ENCODE measurements at regions not wholly inside any gene's neighbourhood (a gene's known extent, or its start where the extent isn't known, plus 50 kb on each side); places are given as distances from the start of the nearest gene placed in this dataset.

DNA sequence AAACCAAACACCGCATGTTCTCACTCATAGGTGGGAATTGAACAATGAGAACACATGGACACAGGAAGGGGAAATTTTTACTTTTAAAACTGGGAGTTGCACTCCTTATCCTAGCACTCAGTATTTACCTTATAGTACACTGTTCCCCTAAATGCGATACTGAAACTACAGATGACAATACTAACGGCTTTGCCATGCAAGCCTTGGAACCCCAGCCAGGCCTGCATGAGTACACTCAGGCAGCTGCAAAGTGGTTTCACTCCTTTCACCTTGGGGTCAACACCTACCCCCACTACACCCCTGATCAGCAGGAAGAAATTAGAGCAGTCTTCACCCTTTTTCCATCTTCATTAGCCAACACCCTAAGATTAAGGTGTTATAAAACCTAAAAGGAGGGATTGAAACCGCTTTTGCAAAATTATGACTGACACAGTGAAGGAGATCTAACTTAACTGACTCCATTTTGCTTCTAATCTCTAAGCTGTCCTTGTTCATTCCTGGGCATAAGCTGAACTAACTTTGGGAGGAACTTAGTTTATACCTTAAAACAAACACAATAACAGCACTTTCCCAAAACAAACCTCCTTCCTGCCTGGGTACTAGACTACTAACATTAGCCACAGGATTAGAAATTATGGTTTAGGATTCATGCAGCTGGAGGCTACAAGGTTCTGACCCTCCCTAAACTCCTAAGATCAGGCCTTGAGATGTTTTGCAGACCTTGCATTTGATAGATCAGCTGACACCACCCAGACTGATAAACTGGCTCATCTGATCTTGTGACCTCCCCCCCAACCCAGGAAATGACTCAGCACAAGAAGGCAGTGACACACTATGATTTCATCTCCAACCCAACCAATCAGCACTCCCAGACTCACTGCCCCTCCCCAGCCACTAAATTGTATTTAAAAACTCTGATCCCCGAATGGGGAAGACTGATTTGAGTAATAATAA is 452.1 kb upstream of the PPP2R3A start:
- H3K27me3 Mint-ChIP-seq, result no peaks in the 10 kb centered on the region
- no peaks in the 10 kb centered on the region for H3K36me3 Mint-ChIP-seq (ENCODE audit: low read depth)
- DNase-seq, result peak; percentile 54
- H3K9me3 Mint-ChIP-seq, result peaks cover 11% of the 10 kb centered on the region
- intact Hi-C loops (cut with micrococcal nuclease), result no loop called here
- no peak overlapping the region for H3K27ac Mint-ChIP-seq
- no peaks in the 10 kb centered on the region for H3K4me1 Mint-ChIP-seq
- H3K4me3 Mint-ChIP-seq, result no peak overlapping the region

DNA sequence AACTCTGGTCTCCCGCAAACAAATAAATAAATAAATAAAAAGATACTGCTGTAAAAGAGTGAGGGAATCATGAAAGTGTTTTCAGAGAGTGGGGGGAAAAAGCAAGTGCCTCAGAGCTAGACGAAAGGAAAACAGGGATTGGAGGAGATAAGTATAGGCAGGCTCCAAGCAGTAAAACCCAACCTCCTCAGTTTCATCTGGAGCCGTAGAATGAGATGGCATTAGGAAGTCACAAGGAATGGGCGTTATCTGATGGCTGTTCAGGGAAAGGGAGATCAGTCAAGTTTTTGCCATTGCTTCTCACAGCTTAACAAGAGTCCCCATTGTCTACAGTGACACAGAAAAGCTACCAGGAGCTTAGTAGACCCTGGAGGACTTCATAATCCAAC is 451.5 kb upstream of the PPP2R3A start:
- no peaks in the 10 kb centered on the region for H3K4me1 Mint-ChIP-seq
- no peak overlapping the region for H3K27ac Mint-ChIP-seq
- no peak overlapping the region for H3K4me3 Mint-ChIP-seq
- no peaks in the 10 kb centered on the region for H3K27me3 Mint-ChIP-seq
- no peaks in the 10 kb centered on the region for H3K36me3 Mint-ChIP-seq (ENCODE audit: low read depth)
- intact Hi-C loops (cut with micrococcal nuclease), result no loop called here
- H3K9me3 Mint-ChIP-seq, result peaks cover 7% of the 10 kb centered on the region
- DNase-seq, result no peak

- no peak overlapping the region for H3K27ac Mint-ChIP-seq
- H3K36me3 Mint-ChIP-seq (ENCODE audit: low read depth), result no peaks in the 10 kb centered on the region
- intact Hi-C loops (cut with micrococcal nuclease), result no loop called here
- DNase-seq, result no peak
- H3K4me3 Mint-ChIP-seq, result no peak overlapping the region
- H3K4me1 Mint-ChIP-seq, result no peaks in the 10 kb centered on the region
- H3K9me3 Mint-ChIP-seq, result peaks cover 4% of the 10 kb centered on the region
- H3K27me3 Mint-ChIP-seq, result no peaks in the 10 kb centered on the region
Measured at GRCh38 chr3:135516143-135516542, 449.4 kb upstream of the PPP2R3A start.

DNA sequence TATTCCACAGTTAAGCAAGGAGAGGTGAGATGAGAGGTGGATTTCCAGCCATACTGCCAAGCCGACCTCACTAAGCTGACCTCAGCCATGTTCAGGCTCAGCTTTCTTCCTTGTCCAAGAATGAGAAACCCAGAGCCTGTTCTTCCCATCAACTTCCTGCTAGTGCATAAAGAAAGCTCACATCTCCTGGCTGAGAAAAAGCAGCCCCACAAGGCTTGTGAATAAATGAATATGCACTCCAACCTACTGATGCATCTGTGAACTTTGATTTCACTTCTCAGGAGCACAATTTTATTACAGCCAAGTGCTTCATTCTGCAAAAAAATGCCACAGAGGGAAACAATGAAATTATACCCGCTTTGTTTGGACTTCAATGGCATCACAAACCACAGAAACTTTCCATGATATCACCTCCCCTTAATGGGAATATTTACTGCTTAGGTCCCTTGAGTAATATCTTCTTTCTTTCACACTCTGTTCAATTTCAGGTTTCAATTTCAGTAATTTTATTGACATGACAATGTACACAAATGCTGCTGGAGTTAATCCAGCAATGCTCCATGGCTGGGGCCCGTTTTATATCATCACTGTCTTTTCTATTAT is 437.0 kb upstream of the PPP2R3A start:
- intact Hi-C loops (cut with micrococcal nuclease), result no loop called here

GRCh38 chr3:135532021-135532420 is 433.5 kb upstream of the PPP2R3A start:
- Mint-ChIP-seq H3K27me3 (no peaks in the 10 kb centered on the region), H3K4me3 (no peak overlapping the region), H3K36me3 (ENCODE audit: low read depth) (no peaks in the 10 kb centered on the region), H3K9me3 (no peaks in the 10 kb centered on the region), H3K27ac (no peak overlapping the region), H3K4me1 (no peaks in the 10 kb centered on the region)
- intact Hi-C loops (cut with micrococcal nuclease), result no loop called here
- no peak for DNase-seq

More for the DNA sequence above, 437.0 kb upstream of the PPP2R3A start:
- no peak overlapping the region for H3K4me3 Mint-ChIP-seq
- H3K4me1 Mint-ChIP-seq, result no peaks in the 10 kb centered on the region
- no peaks in the 10 kb centered on the region for H3K9me3 Mint-ChIP-seq
- DNase-seq, result no peak
- H3K36me3 Mint-ChIP-seq (ENCODE audit: low read depth), result no peaks in the 10 kb centered on the region
- no peaks in the 10 kb centered on the region for H3K27me3 Mint-ChIP-seq
- no peak overlapping the region for H3K27ac Mint-ChIP-seq

GRCh38 chr3:135538123-135538522 is 427.4 kb upstream of the PPP2R3A start:
- no peak for DNase-seq
- Mint-ChIP-seq H3K27me3 (no peaks in the 10 kb centered on the region), H3K4me3 (no peak overlapping the region), H3K36me3 (ENCODE audit: low read depth) (no peaks in the 10 kb centered on the region), H3K9me3 (no peaks in the 10 kb centered on the region), H3K27ac (no peak overlapping the region), H3K4me1 (no peaks in the 10 kb centered on the region)
- intact Hi-C loops (cut with micrococcal nuclease), result no loop called here

DNA sequence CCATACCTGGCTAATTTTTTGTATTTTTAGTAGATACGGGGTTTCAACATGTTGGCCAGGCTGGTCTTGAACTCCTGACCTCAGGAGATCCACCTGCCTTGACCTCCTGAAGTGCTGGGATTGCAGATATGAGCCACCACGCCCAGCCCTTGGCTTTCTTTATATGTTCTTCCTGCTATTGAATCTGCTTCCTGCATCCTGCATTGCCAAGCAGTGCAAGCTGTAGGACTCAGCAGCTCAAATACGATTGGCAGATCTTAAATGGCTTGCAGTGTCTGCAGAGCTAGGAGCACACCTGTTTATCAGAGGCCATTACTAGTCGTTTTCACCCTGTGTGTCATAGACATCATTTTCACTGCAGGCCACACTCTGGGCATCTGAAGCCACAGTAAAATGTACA is 426.2 kb upstream of the PPP2R3A start:
- no peaks in the 10 kb centered on the region for H3K4me1 Mint-ChIP-seq
- no peaks in the 10 kb centered on the region for H3K27me3 Mint-ChIP-seq
- H3K36me3 Mint-ChIP-seq (ENCODE audit: low read depth), result no peaks in the 10 kb centered on the region
- H3K9me3 Mint-ChIP-seq, result no peaks in the 10 kb centered on the region
- DNase-seq, result no peak
- intact Hi-C loops (cut with micrococcal nuclease), result no loop called here
- no peak overlapping the region for H3K4me3 Mint-ChIP-seq
- no peak overlapping the region for H3K27ac Mint-ChIP-seq

GRCh38 chr3:135539854-135540253 is 425.7 kb upstream of the PPP2R3A start:
- no peaks in the 10 kb centered on the region for H3K4me1 Mint-ChIP-seq
- H3K4me3 Mint-ChIP-seq, result no peak overlapping the region
- no peak for DNase-seq
- intact Hi-C loops (cut with micrococcal nuclease), result no loop called here
- H3K27ac Mint-ChIP-seq, result no peak overlapping the region
- H3K36me3 Mint-ChIP-seq (ENCODE audit: low read depth), result no peaks in the 10 kb centered on the region
- no peaks in the 10 kb centered on the region for H3K9me3 Mint-ChIP-seq
- H3K27me3 Mint-ChIP-seq, result no peaks in the 10 kb centered on the region

DNA sequence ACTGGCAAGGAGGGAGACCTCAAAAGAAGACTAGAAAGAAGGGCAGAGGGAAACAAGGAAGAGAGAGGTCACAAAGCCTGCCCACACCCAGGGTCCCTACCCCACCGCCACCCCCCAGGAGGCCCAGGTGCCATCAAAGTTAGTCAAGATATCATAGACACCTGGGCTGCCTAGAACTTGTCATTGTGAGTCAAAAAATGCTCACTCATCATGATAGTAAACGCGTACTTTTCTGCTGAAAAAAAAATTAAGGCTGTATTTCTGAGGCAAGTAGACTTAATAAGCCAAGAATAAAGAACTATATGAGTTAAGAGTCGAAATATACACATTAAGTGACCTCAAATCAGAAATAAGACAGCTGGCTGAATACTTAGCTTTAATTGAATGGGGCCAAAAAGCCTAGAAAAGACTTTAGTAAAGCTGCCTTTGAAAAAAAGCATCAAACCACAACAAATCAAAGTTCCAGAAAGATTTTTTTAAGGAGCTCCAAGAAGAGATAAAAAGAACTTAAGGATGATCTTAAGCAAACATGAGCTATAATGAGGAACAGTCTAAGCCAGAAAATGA is 415.5 kb upstream of the PPP2R3A start:
- Mint-ChIP-seq H3K27me3 (no peaks in the 10 kb centered on the region), H3K36me3 (ENCODE audit: low read depth) (no peaks in the 10 kb centered on the region), H3K4me3 (no peak overlapping the region), H3K27ac (no peak overlapping the region), H3K9me3 (no peaks in the 10 kb centered on the region), H3K4me1 (no peaks in the 10 kb centered on the region)
- no peak for DNase-seq
- intact Hi-C loops (cut with micrococcal nuclease), result no loop called here

DNA sequence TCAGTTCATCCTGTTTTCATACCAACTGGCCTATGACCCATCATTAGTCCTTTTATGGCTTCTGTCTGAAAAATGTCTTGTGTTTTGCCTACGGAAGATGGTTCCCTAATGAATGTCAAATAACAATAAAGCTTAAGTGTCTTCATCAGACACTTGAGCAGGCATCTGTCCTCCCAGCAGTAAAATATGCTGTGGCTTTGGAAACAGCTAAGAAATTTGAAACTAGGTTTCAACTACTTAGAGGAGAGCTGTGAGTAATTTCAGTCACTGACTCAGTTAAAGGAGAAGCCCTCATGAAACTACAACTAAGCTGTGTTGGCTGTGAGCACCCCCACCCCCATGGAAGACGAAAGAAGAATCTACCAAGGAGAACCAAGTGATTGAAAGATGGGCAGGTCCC is 409.4 kb upstream of the PPP2R3A start:
- H3K4me3 Mint-ChIP-seq, result no peak overlapping the region
- H3K27ac Mint-ChIP-seq, result no peak overlapping the region
- no peaks in the 10 kb centered on the region for H3K36me3 Mint-ChIP-seq (ENCODE audit: low read depth)
- no peak for DNase-seq
- H3K4me1 Mint-ChIP-seq, result no peaks in the 10 kb centered on the region
- no peaks in the 10 kb centered on the region for H3K27me3 Mint-ChIP-seq
- intact Hi-C loops (cut with micrococcal nuclease), result no loop called here
- no peaks in the 10 kb centered on the region for H3K9me3 Mint-ChIP-seq

GRCh38 chr3:135558150-135558783 is 407.3 kb upstream of the PPP2R3A start:
- H3K4me3 Mint-ChIP-seq, result no peak overlapping the region
- H3K27ac Mint-ChIP-seq, result no peak overlapping the region
- intact Hi-C loops (cut with micrococcal nuclease), result no loop called here

GRCh38 chr3:135558906-135559305 is 406.6 kb upstream of the PPP2R3A start:
- Mint-ChIP-seq H3K36me3 (ENCODE audit: low read depth) (no peaks in the 10 kb centered on the region), H3K4me1 (no peaks in the 10 kb centered on the region), H3K4me3 (no peak overlapping the region), H3K9me3 (no peaks in the 10 kb centered on the region), H3K27ac (no peak overlapping the region), H3K27me3 (no peaks in the 10 kb centered on the region)
- DNase-seq, result no peak
- intact Hi-C loops (cut with micrococcal nuclease), result no loop called here

More at GRCh38 chr3:135558150-135558783, 407.3 kb upstream of the PPP2R3A start:
- Mint-ChIP-seq H3K4me1 (no peaks in the 10 kb centered on the region), H3K27me3 (no peaks in the 10 kb centered on the region), H3K36me3 (ENCODE audit: low read depth) (no peaks in the 10 kb centered on the region), H3K9me3 (no peaks in the 10 kb centered on the region)
- no peak for DNase-seq

DNA sequence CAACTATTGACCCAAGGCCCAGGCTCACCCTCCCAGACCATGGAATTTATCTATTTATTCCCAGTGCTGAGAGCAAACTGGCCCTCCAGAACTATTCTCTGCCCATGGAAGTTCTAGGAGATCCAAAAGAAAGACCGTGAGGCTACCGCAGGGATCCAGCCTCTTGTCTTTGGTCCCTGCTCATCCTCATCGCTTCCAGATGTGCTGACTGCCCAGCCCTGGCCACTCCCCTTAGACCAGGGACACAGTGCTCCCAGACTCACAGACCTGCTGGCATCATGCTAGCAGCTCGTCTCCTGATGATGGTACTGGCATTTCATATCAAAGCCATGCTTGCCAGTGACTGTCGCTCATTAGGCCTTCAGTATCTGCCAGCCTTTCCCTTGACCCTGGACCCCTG is 405.7 kb upstream of the PPP2R3A start:
- H3K4me1 Mint-ChIP-seq, result no peaks in the 10 kb centered on the region
- H3K4me3 Mint-ChIP-seq, result no peak overlapping the region
- no peak for DNase-seq
- intact Hi-C loops (cut with micrococcal nuclease), result no loop called here
- H3K27ac Mint-ChIP-seq, result no peak overlapping the region
- no peaks in the 10 kb centered on the region for H3K9me3 Mint-ChIP-seq
- H3K27me3 Mint-ChIP-seq, result no peaks in the 10 kb centered on the region
- H3K36me3 Mint-ChIP-seq (ENCODE audit: low read depth), result no peaks in the 10 kb centered on the region

DNA sequence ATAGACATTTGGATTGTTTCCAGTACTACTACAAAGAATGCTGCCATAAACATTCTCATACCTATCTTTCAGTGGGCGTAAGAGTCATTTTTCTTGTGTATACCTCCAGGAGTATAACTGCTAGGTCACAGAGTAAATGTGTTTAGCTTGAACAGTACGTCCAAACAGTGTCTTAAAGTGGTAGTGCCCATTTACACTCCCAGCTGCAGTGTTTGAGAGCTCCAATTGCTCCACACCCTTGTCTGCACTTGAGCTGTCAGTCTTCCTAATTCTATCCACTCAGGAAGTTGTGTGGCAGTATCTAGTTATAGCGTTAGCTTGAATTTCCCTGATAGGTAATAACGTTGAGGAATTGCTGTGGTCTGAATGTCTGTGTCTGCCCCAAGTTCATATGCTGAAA is 404.7 kb upstream of the PPP2R3A start:
- Mint-ChIP-seq H3K9me3 (no peaks in the 10 kb centered on the region), H3K4me1 (no peaks in the 10 kb centered on the region), H3K27ac (no peak overlapping the region), H3K36me3 (ENCODE audit: low read depth) (no peaks in the 10 kb centered on the region), H3K4me3 (no peak overlapping the region), H3K27me3 (no peaks in the 10 kb centered on the region)
- DNase-seq, result no peak
- intact Hi-C loops (cut with micrococcal nuclease), result no loop called here
